ENCODE measurements at regions not wholly inside any gene's neighbourhood (a gene's known extent, or its start where the extent isn't known, plus 50 kb on each side); places are given as distances from the start of the nearest gene placed in this dataset.
"Not testable (repeated sequence)": the region's sequence is repeated elsewhere in the genome, so short reads cannot be mapped to it uniquely, and the experiment has no call there.

DNA sequence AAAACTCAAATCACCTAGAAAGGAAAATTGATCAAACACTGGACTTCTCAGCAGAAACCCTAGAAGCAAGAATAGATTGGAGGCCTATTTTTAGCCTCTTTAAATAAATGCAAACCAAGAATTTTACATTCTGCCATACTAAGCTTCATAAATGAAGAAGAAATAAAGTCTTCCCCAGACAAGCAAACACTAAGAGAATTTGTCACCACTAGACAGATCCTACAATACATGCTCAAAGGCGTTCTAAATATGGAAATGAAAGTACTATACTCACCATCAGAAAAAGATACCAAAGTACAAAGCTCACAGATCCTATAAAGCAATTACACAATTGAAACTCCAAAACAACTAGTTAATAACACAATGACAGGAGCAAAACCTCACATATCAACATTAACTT lies 578.1 kb downstream of the UQCRFS1 start:
- DNase-seq (ENCODE audit: low read depth in 1 of 2, low spot score in 1 of 2): no peak

DNA sequence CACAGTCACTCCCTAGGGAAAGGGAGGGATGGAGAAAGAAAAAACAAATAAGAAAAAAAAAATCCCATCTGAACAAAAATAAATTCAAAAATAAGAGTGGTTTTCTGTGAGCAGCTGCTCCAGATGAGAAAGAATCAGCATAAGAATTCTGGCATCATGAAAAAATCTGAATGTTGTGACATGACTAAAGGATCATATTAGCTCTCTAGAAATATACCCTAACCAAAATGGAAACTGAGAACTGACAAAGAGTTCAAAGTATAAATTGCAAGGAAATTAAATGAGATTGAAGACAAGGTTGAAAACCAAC lies 579.0 kb downstream of the UQCRFS1 start:
- DNase-seq (ENCODE audit: low read depth in 1 of 2, low spot score in 1 of 2): no peak

DNA sequence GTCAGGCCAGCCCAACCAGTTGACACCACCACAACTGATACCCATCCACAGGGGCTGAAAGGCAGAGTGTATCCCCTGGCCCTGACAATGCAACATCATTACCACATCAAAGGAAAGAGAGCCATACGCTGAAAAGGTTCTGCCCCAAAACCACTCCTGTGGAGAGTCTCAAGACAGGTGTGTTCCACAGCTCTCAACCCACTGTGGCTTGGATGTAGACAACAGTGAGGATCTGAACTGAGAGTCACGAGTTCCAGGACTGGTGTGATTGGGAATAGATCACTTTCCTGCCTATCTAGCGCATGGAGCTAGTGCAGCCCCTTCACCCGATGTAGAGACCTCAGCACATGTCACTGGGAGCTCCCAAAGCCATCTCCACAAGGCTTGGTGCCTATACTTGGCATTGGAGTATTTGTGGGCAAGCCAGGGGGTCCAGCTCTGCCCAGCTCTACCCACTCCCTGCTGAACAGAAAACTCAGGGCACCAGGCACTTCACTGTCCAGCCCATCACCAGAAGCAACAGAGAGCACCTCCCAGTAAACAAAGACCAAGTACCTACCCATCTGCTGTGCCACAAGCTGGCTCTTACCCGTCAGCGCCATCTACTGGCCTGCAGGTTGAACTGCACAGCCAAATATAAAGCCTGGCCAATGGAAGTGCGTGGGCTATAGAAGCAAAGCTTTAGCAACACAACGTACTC lies 579.5 kb downstream of the UQCRFS1 start:
- no peak for DNase-seq (ENCODE audit: low read depth in 1 of 2, low spot score in 1 of 2)

DNA sequence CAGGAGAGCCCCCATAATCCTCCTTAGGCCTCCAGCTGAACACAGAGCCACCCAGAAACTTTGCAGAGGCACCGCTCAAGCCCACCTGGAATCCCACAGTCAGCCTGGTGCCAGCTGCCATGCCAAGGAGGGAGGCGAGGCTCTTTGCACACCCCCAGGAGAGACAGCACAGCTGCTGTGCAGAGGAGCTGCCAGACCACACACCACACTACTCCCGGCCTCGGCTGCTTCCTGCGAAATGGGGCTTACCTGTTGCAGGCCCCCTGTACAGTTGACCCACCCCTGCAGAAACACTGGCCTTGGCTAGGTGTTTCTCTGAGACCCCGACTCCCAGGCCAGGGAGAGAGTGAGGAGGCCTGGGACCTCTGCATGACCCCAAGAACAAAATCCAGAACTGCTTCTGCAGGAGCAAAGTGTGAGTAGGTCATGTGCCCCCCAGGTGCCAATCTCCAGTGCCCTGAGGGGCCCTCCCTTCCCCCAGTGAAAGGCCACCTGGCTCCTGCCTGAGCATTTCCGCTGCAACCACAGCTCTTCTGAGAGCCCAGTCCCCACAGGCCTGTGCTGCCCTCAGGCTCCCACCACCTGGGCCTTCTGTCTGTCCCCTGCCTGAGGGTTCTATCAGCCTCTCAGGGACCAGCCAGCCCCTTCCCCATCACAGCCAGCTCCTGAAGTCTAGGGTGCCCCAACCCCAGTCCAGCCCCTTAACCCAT lies 580.4 kb downstream of the UQCRFS1 start:
- DNase-seq (ENCODE audit: low read depth in 1 of 2, low spot score in 1 of 2): no peak

DNA sequence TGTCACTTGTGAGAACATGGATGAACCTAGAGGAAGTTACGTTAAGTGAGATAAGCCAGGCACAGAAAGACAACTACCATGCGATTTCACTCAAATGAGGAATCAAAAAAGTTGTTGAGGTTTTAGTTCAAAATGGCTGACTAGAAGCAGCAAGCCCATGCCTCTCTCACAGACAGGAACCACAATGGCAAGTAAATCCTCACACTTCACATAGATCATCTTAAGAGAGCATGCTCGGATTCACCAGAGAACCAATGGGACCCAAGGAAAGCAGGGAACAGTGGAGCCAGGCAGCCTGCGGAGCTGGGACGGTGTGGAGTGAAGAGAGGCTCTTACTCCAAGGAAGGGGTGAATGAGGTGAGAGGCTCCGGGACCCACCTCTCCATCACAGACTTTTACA lies 581.0 kb downstream of the UQCRFS1 start:
- DNase-seq (ENCODE audit: low read depth in 1 of 2, low spot score in 1 of 2): no peak

DNA sequence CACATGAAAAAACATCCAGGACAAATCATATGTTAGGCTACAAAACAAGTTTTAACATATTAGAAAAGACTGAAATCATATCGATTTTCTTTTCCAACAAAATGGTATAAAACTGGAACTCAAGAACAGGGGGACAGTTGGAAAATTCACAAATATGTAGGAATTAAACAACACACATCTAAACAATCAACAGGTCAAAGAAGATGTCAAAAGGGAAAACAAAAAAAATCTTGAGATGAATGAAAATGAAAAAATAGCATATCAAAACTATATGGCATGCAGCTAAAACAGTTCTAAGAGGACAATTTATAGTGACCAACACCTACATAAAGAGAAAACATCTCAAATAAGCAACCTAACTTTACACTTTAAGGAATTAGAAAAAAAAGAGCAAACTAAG lies 585.3 kb downstream of the UQCRFS1 start:
- DNase-seq (ENCODE audit: low read depth in 1 of 2, low spot score in 1 of 2): no peak

DNA sequence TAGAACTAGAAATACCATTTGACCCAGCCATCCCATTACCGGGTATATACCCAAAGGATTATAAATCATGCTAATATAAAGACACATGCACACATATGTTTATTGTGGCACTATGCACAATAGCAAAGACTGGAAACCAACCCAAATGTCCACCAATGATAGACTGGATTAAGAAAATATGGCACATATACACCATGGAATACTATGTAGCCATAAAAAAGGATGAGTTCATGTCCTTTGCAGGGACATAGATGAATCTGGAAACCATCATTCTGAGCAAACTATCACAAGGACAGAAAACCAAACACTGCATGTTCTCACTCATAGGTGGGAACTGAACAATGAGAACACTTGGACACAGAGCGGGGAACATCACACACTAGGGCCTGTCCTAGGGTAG lies 586.5 kb downstream of the UQCRFS1 start:
- DNase-seq (ENCODE audit: low read depth in 1 of 2, low spot score in 1 of 2): not testable (repeated sequence)

DNA sequence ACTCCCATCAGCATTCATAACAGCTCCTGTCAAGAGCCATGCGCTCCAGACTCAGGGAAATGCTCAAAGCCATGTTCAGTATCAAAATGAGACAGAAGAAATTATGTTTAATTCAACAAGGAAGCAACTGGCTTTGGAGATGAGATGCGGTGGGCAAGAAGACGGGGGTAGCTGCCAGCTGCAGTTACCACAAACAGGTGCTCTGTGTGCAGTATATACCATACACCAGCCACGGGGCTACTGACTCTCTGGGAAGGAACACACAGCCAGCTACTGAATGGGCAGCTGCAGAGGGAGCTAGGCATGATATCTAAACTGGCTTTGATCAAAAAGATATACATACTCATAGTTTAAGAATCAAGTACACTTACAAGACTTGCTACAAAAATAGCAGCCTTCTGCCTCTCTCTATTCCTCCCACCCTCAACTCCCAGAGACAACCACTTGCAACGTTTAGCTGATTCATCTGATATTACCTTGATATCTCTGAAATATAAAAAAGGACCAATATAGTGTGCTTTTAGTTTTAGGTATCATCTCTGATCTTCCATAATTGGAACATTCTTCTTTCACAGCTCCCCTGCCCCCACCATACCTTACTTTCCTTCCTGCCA lies 593.0 kb downstream of the UQCRFS1 start:
- DNase-seq (ENCODE audit: low read depth in 1 of 2, low spot score in 1 of 2): no peak

DNA sequence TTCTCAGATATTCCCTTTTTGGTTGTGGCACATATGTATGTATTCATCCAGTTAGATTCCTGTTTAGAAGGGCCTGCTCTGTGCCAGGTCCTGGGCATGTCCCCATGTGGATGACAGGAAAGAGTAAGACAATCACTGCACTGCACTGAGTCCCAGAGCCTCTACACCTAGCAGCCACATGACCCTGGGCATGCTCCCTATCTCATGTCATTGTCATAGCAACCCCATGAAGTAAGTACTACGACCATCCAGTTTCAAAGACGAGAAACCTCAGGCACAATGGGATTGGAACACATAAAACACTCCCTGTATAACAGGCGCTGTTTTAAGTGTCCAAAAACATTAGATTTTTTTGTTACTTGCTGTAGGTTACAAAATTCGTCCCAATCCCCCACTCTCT lies 594.4 kb downstream of the UQCRFS1 start:
- DNase-seq (ENCODE audit: low read depth in 1 of 2, low spot score in 1 of 2): no peak

DNA sequence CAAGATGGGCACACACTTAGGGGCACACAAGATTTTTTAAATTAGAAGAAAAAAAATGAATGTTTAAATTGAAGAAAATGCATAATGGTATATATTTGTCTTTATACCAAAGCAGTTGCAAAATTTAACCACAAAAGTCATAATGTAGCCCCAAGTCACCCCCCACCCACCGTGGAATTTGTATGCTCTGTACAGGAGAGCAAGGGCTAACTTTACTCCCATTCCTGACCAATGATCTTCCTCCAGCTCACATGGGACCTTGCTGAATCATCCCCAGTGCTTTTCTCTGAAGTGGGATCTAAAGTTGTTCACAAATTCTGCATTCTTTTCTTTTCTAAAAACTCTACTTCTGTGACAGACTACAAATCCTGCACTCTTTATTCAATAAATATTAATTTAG lies 597.0 kb downstream of the UQCRFS1 start:
- no peak for DNase-seq (ENCODE audit: low read depth in 1 of 2, low spot score in 1 of 2)

DNA sequence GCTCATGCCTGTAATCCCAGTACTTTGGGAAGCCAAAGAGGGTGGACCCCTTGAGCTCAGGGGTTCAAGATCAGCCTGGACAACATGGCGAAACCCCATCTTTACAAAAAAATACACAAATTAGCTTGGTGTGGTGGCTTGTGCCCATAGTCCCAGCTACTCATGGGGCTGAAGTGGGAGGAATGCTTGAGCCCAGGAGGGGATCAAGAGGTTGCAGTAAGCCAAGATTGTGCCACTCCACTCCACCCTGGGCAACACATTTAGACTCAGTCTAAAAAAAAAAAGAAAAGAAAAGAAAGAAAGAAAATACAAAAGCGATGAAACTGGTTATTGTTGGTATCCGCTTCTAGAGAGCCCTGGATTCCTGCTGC lies 597.4 kb downstream of the UQCRFS1 start:
- no peak for DNase-seq (ENCODE audit: low read depth in 1 of 2, low spot score in 1 of 2)

DNA sequence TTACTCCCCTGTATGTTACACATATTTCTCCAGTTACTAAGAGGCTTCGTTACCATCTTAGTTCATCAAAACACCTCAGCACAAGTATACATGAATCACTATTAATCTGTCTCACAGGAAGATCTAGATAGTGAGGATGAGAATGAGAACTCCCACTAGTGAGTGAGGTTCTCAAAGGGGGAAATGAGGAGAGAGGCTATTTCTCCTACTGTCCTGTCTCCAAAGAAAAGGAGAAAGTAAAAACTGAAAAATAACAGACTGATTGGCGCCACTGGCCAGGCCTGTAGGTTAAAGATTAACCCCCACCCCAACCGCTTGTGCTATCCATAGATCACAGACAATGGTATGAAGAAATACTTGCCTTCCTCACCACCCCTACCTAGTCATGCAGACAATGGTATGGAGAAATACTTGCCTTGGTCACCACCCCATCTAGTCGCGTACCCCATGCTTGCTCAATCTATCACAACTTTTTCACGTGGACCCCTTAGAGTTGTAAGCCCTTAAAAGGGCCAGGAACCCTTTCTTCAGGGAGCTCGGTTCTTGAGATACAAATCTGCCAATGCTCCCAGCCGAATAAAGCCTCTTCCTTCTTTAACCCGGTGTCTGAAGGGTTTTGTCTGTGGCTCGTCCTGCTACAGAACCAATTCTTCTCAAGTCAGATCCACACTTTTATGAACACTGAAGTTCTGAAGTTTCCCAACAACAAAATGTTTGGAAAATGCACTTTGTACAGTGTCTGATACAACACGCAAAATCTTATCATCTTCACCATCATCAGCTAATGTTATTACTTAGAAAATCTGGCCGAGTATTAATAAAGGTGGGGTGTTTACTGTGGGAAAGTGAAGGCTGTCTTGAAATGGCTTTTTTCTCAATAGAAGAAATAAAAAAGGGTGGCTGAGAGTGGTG lies 598.1 kb downstream of the UQCRFS1 start:
- DNase-seq (ENCODE audit: low read depth in 1 of 2, low spot score in 1 of 2): no peak

DNA sequence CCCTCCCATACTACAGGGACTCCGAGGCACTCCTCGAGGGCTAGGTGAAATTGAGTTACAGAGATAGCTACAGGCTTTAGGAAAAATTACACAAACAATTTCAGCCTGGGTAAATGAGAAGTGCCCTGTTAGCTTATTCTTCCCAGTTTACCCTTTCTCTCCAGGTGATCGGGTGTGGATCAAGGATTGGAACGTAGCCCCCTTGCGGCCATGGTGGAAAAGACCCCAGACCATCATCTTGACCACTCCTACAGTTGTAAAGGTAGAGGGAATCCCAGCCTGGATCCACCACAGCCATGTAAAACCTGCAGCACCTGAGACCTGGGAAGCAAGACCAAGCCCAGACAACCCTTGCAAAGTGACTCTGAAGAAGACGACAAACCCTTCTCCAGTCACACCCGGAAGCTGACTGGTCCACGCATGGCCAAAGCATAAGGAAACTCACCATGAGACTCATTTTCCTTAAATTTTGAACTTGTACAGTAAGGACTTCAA lies 600.6 kb downstream of the UQCRFS1 start:
- no peak for DNase-seq (ENCODE audit: low read depth in 1 of 2, low spot score in 1 of 2)

DNA sequence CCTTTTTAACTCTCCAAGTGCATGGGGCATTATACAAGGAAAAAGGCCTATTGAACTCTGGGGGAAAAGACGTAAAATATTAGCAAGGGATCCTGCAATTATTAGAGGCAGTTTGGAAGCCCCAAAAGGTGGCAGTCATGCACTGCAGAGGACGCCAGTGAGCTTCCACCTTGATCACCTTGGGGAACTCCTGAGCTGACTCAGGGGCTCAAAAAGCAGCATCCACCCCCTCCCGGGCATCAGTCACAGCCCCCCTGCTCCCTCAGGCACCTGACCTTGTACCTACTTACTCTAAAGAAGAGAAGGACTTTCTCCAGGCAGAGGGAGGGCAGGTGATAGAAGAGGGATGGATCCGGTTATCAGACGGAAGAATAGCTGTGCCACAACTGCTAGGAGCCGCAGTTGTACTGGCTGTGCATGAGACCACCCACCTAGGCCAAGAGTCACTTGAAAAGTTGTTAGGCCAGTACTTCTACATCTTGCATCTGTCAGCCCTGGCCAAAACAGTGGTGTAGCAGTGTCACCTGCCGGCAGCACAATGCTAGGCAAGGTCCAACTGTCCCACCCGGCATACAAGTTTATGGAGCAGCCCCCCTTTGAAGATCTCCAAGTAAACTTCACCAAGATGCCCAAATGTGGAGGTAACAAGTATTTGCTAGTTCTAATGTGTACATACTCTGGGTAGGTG lies 601.6 kb downstream of the UQCRFS1 start:
- not testable (repeated sequence) for DNase-seq (ENCODE audit: low read depth in 1 of 2, low spot score in 1 of 2)

DNA sequence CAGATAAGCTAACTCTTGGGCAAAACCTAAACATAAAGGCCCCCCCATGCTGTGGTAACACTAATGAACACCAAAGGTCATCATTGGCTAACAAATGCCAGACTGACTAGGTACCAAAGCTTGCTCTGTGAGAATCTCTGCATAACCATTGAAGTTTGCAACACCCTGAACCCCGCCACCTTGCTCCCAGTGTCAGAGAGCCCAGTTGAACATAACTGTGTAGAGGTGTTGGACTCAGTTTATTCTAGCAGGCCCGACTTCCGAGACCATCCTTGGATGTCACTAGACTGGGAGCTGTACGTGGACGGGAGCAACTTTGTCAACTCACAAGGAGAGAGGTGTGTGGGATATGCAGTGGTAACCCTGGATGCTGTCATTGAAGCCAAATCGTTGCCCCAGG lies 602.2 kb downstream of the UQCRFS1 start:
- DNase-seq (ENCODE audit: low read depth in 1 of 2, low spot score in 1 of 2): no peak

DNA sequence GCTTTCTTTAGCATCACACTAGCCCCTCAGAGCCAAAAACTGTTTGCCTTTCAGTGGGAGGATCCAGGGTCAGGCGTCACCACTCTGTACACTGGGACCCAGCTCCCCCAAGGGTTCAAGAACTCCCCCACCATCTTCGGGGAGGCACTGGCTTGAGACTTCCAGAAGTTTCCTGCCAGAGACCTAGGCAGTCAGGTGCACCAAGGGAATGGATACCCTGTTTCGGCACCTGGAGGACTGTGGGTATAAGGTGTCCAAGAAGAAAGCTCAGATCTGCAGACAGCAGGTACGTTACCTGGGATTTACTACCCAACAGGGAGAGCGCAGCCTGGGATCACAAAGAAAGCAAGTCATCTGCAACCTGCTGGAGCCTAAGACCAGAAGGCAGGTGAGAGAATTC lies 603.0 kb downstream of the UQCRFS1 start:
- DNase-seq (ENCODE audit: low read depth in 1 of 2, low spot score in 1 of 2): no peak

DNA sequence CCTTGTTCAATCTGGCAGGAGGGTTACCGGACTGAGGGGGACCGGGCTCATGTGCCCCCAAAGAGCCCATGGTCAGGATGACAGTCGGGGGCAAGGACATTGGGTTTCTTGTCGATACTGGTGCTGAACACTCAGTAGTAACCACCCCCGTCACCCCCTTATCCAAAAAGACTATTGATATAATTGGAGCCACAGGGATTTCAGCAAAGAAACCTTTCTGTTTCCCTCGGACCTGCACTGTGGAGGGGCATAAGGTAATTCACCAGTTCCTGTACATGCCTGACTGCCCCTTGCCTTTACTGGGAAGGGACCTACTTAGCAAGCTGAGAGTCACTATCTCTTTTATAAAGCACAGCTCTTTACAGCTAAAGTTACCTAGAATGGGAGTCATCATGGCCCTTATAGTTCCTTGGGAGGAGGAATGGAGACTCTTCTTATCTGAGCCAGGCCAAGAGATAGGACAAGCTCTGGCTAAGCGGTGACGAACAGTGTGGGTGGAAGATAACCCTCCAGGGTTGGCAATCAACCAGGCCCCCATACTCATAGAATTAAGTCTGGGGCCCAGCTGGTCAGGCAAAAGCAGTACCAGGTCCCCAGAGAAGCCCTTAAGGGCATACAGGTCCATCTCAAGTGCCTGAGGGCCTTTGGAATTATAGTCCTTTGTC lies 603.7 kb downstream of the UQCRFS1 start:
- no peak for DNase-seq (ENCODE audit: low read depth in 1 of 2, low spot score in 1 of 2)

DNA sequence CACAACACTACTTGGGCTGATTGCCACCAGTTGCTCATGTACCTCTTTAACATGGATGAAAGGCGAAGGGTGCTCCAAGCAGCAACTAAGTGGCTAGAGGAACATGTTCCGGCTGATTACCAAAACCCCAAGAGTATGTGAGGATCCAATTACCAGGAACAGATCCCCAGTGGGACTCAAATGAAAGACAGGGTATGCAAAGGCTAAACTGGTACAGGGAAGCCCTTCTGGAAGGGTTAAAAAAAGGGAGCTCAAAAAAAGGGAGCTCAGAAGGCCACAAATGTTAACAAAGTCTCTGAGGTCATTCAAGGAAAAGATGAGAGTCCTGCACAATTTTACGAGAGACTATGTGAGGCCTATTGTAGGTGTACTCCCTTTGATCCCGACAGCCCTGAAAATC lies 604.7 kb downstream of the UQCRFS1 start:
- DNase-seq (ENCODE audit: low read depth in 1 of 2, low spot score in 1 of 2): no peak

DNA sequence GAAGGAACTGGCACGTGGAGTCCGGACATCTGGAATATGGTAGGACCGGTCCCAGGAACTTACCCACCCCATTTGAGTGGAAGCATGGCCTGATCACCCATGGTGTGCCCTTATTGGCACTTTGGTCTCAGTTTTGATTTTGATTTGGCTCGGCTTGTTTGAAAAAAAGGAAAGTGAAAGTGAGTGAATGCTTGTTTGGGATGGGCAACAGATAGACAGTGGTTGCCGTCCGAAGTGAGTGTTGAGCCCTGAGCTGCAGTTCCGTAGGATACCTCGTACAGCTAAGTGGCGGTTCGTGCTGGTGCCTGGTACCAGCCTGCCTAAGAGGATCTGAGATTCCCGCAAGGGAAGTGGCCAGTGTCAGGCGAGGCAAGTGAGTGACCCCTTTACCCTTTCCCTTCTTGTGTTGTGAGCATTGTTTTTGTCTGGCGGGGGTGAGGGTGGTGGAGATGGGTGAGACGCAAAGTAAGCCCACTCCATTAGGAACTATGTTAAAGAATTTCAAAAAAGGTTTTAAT lies 605.8 kb downstream of the UQCRFS1 start:
- no peak for DNase-seq (ENCODE audit: low read depth in 1 of 2, low spot score in 1 of 2)
